Spleen (tissue), 11 donors: ENCODE measurements at regions not wholly inside any gene's neighbourhood (a gene's known extent, or its start where the extent isn't known, plus 50 kb on each side); places are given as distances from the start of the nearest gene placed in this dataset.

Source experiments
- DNase-seq: peaks from one replicate; pipeline ENCODE4 v3.0.0-alpha.2; 2020
- H3K27ac ChIP-seq, 8 donors: fragments of 200-600 bp; sonication (generic) in 7 of 8; 1 replicate in 4 of 8; 2 replicates in 4 of 8; pipeline versions ENCODE4 v1.5.0 to v1.8.0; 2016 to 2021; ENCODE audit warnings: inconsistent platforms in 4 of 8, mild to moderate bottlenecking in 4 of 8, moderate library complexity in 1 of 8
- H3K27me3 ChIP-seq, 7 donors: fragments of 200-600 bp; sonication (generic) in 6 of 7; replicated peaks in 1 of 7; 1 replicate in 4 of 7; 2 replicates in 3 of 7; pipeline versions ENCODE4 v1.5.0 to v1.8.0; 2016 to 2021; ENCODE audit warnings: inconsistent platforms in 3 of 7, mild to moderate bottlenecking in 1 of 7
- H3K36me3 ChIP-seq, 6 donors: fragments of 200-600 bp; sonication (generic) in 5 of 6; 1 replicate in 4 of 6; 2 replicates in 2 of 6; pipeline versions ENCODE4 v1.5.0 to v1.8.0; 2016 to 2021; ENCODE audit warnings: inconsistent platforms in 2 of 6
- H3K4me1 ChIP-seq, 6 donors: fragments of 200-600 bp; sonication (generic) in 5 of 6; 1 replicate in 3 of 6; 2 replicates in 3 of 6; pipeline versions ENCODE4 v1.5.0 to v1.8.0; 2016 to 2021; ENCODE audit warnings: inconsistent platforms in 3 of 6
- H3K4me3 ChIP-seq, 8 donors: fragments of 200-600 bp; sonication (generic) in 7 of 8; 1 replicate in 4 of 8; 2 replicates in 4 of 8; pipeline versions ENCODE4 v1.5.0 to v1.8.0; 2016 to 2021; ENCODE audit warnings: inconsistent platforms in 4 of 8, mild to moderate bottlenecking in 4 of 8, moderate library complexity in 2 of 8
- H3K9me3 ChIP-seq, 8 donors: fragments of 200-600 bp; sonication (generic) in 7 of 8; 1 replicate in 4 of 8; 2 replicates in 4 of 8; pipeline versions ENCODE4 v1.5.0 to v1.8.0; 2016 to 2021; ENCODE audit warnings: inconsistent platforms in 4 of 8
- POLR2A ChIP-seq, 3 donors: fragments of 450-650 bp; IDR thresholded peaks; one replicate each; pipeline ENCODE4 v1.5.1; 2017; ENCODE audit warnings: antibody characterized with exemption in 3 of 3, mild to moderate bottlenecking in 1 of 3
- POLR2AphosphoS5 ChIP-seq, 3 donors: sonication (generic); formaldehyde crosslinking; IDR thresholded peaks; one replicate each; pipeline ENCODE4 v1.5.1; 2017; ENCODE audit warnings: antibody characterized with exemption in 3 of 3
- WGBS, 5 donors: extraction: QIAGEN DNeasy Blood & Tissue Kit in 3 of 5; methylation state at CpG; one replicate each; pipeline versions ENCODE4 v1.1.5 to v1.1.7; 2013 to 2018; 5-methylcytosine and 5-hydroxymethylcytosine counted together
- intact Hi-C: fragments of 100-400 bp; cut with DNase I; formaldehyde crosslinking; loops from one replicate; pipeline ENCODE4 v1.15.0; 2023; ENCODE audit warnings: low total_unique reads
- TF ChIP-seq, protein P1 (sequence below), 11 experiments: fragments of 200-600 bp in 7 of 11; fragments of 450-650 bp in 4 of 11; sonication (generic) in 4 of 11; IDR thresholded peaks in 8 of 11; conservative IDR thresholded peaks in 3 of 11; 1 replicate in 7 of 11; 2 replicates in 4 of 11; pipeline versions ENCODE4 v1.4.0 to v1.8.0; 2016 to 2021; ENCODE audit warnings: antibody characterized with exemption in 11 of 11, inconsistent platforms in 4 of 11, mild to moderate bottlenecking in 1 of 11
- donor health status: healthy with polysubstance abuse.
- donor health status: DM: no; HTN: no; CAD: no; lungs with moderate emphysema.
- donor health status: DM: no; HTN: no; CAD: no.
- donor health status: Bipolar disorder and iron deficiency.
- donor health status: healthy.
- donor health status: DM: no; HTN: no; CAD: no.
- donor health status: DM: yes; HTN: yes; CAD: no.

DNA sequence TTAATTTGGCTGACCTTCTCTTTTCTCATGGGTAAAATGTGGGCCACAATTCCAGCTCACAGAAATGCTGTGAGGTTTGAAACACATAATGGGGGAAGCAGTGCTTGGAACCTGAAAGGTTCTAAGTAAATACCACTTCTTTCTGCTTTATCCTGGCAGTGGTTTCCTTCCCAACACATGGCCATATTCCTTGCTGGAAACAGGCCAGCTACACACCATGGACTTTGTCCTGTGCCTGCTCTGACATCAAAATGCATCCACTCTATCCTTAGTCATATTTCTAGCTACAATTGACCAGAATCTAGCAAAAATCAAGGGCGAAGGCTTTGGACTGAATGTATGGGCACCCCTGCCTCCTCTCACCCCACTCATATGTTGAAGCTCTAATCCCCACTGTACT lies 93.1 kb upstream of the TRPC7 start:
- TF ChIP-seq, protein P1, sequence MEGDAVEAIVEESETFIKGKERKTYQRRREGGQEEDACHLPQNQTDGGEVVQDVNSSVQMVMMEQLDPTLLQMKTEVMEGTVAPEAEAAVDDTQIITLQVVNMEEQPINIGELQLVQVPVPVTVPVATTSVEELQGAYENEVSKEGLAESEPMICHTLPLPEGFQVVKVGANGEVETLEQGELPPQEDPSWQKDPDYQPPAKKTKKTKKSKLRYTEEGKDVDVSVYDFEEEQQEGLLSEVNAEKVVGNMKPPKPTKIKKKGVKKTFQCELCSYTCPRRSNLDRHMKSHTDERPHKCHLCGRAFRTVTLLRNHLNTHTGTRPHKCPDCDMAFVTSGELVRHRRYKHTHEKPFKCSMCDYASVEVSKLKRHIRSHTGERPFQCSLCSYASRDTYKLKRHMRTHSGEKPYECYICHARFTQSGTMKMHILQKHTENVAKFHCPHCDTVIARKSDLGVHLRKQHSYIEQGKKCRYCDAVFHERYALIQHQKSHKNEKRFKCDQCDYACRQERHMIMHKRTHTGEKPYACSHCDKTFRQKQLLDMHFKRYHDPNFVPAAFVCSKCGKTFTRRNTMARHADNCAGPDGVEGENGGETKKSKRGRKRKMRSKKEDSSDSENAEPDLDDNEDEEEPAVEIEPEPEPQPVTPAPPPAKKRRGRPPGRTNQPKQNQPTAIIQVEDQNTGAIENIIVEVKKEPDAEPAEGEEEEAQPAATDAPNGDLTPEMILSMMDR (IDR thresholded peaks at IDR 0.05 in 8 of 11, conservative IDR thresholded peaks at IDR 0.05 in 3 of 11): no peak
- TF ChIP-seq POLR2A (IDR thresholded peaks at IDR 0.05) (no peak), POLR2AphosphoS5 (IDR thresholded peaks at IDR 0.05) (no peak)
- 74 to 94% (median 85%) methylated on average over 1 of the region's 1 CpG for WGBS, 5 donors
- Histone ChIP-seq H3K36me3 (no peaks in the 10 kb centered on the region), H3K4me3 (no peak overlapping the region), H3K27ac (no peak overlapping the region), H3K4me1 (peaks cover 0 to 9% (median 0%) of the 10 kb centered on the region in 6 donors), H3K27me3 (no peaks in the 10 kb centered on the region), H3K9me3 (no peaks in the 10 kb centered on the region)
- no peak for DNase-seq
- intact Hi-C loops: no loop called here

GRCh38 chr5:136457390-136458013 lies 92.2 kb upstream of the TRPC7 start:
- WGBS, 5 donors: 39 to 70% (median 45%) methylated on average over 2 of the region's 2 CpGs
- H3K27me3 ChIP-seq: no peaks in the 10 kb centered on the region
- no peaks in the 10 kb centered on the region for H3K9me3 ChIP-seq
- no peak for TF ChIP-seq POLR2AphosphoS5 (IDR thresholded peaks at IDR 0.05)
- no peak for TF ChIP-seq POLR2A (IDR thresholded peaks at IDR 0.05)
- TF ChIP-seq, protein P1 (IDR thresholded peaks at IDR 0.05 in 8 of 11, conservative IDR thresholded peaks at IDR 0.05 in 3 of 11): no peak
- peaks cover 0 to 9% (median 0%) of the 10 kb centered on the region in 6 donors for H3K4me1 ChIP-seq
- intact Hi-C loops: no loop called here
- H3K4me3 ChIP-seq: no peak overlapping the region
- H3K27ac ChIP-seq: no peak overlapping the region
- H3K36me3 ChIP-seq: no peaks in the 10 kb centered on the region
- no peak for DNase-seq

- intact Hi-C loops: no loop called here
- Histone ChIP-seq H3K4me3 (no peak overlapping the region), H3K9me3 (peaks cover 0 to 6% (median 2%) of the 10 kb centered on the region in 8 donors), H3K36me3 (no peaks in the 10 kb centered on the region), H3K27ac (no peak overlapping the region), H3K27me3 (no peaks in the 10 kb centered on the region), H3K4me1 (peaks cover 0 to 9% (median 0%) of the 10 kb centered on the region in 6 donors)
- no peak for TF ChIP-seq POLR2A (IDR thresholded peaks at IDR 0.05)
- TF ChIP-seq, protein P1 (IDR thresholded peaks at IDR 0.05 in 8 of 11, conservative IDR thresholded peaks at IDR 0.05 in 3 of 11): no peak
- DNase-seq: no peak
- 43 to 60% (median 51%) methylated on average over 1 of the region's 1 CpG for WGBS, 5 donors
Observed at GRCh38 chr5:136455409-136455808, 90.1 kb upstream of the TRPC7 start.

DNA sequence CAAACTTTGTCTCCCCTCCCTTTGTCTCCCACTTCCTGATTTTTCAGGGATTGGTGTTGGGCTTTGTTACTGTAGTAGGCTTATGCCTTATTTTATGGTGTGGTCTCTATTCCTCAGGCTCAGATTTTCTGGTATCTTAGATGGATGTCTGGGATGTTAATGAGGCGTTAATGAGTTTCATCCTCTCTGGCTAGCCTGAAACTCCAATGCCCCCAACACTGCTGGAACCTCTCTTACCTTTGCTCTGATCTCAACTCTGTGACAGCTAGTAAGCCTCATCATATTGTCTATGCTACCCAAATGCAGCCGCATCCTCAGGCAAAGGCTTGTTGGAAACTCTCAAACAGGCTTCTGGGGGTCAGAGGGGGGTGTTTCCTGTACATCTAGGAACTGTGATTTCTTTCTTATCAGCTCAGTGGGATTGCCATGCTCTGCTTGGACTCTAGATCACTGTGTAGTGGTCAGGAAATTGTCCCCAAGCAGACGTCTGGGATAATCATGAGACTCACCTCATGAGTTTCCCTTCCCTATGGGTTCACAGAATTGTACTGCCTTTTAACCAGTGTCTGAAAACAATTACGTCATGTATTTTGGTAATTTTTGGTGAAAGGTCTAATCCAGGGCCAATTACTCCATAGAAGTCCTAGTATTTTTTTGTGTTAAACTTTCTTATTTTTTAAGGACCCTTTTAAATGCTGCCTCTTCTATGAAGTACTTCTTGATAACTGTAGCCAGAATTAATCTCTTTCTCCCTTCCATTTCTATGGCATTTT lies 88.8 kb upstream of the TRPC7 start:
- DNase-seq: no peak
- intact Hi-C loops: no loop called here
- Histone ChIP-seq H3K27me3 (no peaks in the 10 kb centered on the region), H3K9me3 (peaks cover 0 to 6% (median 2%) of the 10 kb centered on the region in 8 donors), H3K4me3 (no peak overlapping the region), H3K4me1 (peaks cover 0 to 9% (median 0%) of the 10 kb centered on the region in 6 donors), H3K27ac (no peak overlapping the region), H3K36me3 (no peaks in the 10 kb centered on the region)
- no peak for TF ChIP-seq POLR2A (IDR thresholded peaks at IDR 0.05)
- TF ChIP-seq, protein P1 (IDR thresholded peaks at IDR 0.05 in 8 of 11, conservative IDR thresholded peaks at IDR 0.05 in 3 of 11): no peak
- TF ChIP-seq POLR2AphosphoS5 (IDR thresholded peaks at IDR 0.05): no peak
- WGBS, 5 donors: 54 to 76% (median 68%) methylated on average over 4 of the region's 4 CpGs
